Mesothelial cell of epicardium (in vitro differentiated cells): ENCODE measurements at regions not wholly inside any gene's neighbourhood (a gene's known extent, or its start where the extent isn't known, plus 50 kb on each side); places are given as distances from the start of the nearest gene placed in this dataset.

ENCODE experiments used
- DNase-seq, 2 experiments: peaks; one replicate each; pipeline ENCODE4 v3.0.0; 2021; ENCODE audit warnings: low spot score in 2 of 2; ENCODE audit not compliant: unreplicated experiment in 2 of 2
- H3K27ac Mint-ChIP-seq: 2 replicates; pipeline ENCODE4 v1.8.0; 2021; ENCODE audit warnings: mixed read lengths
- H3K27me3 Mint-ChIP-seq: 2 replicates; pipeline ENCODE4 v1.8.0; 2021; ENCODE audit warnings: low read depth, mixed read lengths
- H3K36me3 Mint-ChIP-seq: 2 replicates; pipeline ENCODE4 v1.8.0; 2021; ENCODE audit warnings: mixed read lengths
- H3K4me1 Mint-ChIP-seq: 2 replicates; pipeline ENCODE4 v1.8.0; 2021; ENCODE audit warnings: mixed read lengths
- H3K4me3 Mint-ChIP-seq: 2 replicates; pipeline ENCODE4 v1.8.0; 2021; ENCODE audit warnings: mild to moderate bottlenecking, moderate library complexity, mixed read lengths
- H3K9me3 Mint-ChIP-seq: 2 replicates; pipeline ENCODE4 v1.8.0; 2021; ENCODE audit warnings: mixed read lengths
- CTCF ChIP-seq: fragments of 200-600 bp; sonication (generic); IDR thresholded peaks from one replicate; pipeline ENCODE4 v1.5.0; 2021; ENCODE audit warnings: antibody characterized with exemption; ENCODE audit not compliant: unreplicated experiment

GRCh38 chr13:85709721-85710120 lies 89.5 kb downstream of the SLITRK6 start:
- no peak for DNase-seq
- peaks cover 2% of the 10 kb centered on the region for H3K4me1 Mint-ChIP-seq
- H3K27me3 Mint-ChIP-seq, result no peaks in the 10 kb centered on the region
- H3K9me3 Mint-ChIP-seq, result peaks cover 4% of the 10 kb centered on the region
- no peak overlapping the region for H3K27ac Mint-ChIP-seq
- no peaks in the 10 kb centered on the region for H3K36me3 Mint-ChIP-seq
- H3K4me3 Mint-ChIP-seq, result no peak overlapping the region
- TF ChIP-seq CTCF, result no peak

GRCh38 chr13:85709072-85709471 lies 90.1 kb downstream of the SLITRK6 start:
- no peaks in the 10 kb centered on the region for H3K27me3 Mint-ChIP-seq
- no peak for DNase-seq
- no peak for TF ChIP-seq CTCF
- peaks cover 4% of the 10 kb centered on the region for H3K9me3 Mint-ChIP-seq
- H3K27ac Mint-ChIP-seq, result no peak overlapping the region
- peaks cover 2% of the 10 kb centered on the region for H3K4me1 Mint-ChIP-seq
- H3K4me3 Mint-ChIP-seq, result no peak overlapping the region
- H3K36me3 Mint-ChIP-seq, result no peaks in the 10 kb centered on the region

GRCh38 chr13:85700906-85701305 lies 98.3 kb downstream of the SLITRK6 start:
- Mint-ChIP-seq H3K9me3 (peaks cover 33% of the 10 kb centered on the region), H3K27me3 (no peaks in the 10 kb centered on the region), H3K4me3 (no peak overlapping the region), H3K36me3 (peaks cover 3% of the 10 kb centered on the region), H3K4me1 (peaks cover 2% of the 10 kb centered on the region), H3K27ac (no peak overlapping the region)
- TF ChIP-seq CTCF, result no peak
- no peak for DNase-seq

- DNase-seq, result no peak
- Mint-ChIP-seq H3K36me3 (peaks cover 3% of the 10 kb centered on the region), H3K27ac (no peak overlapping the region), H3K9me3 (peaks cover 33% of the 10 kb centered on the region), H3K4me1 (peaks cover 5% of the 10 kb centered on the region), H3K27me3 (no peaks in the 10 kb centered on the region), H3K4me3 (no peak overlapping the region)
- TF ChIP-seq CTCF, result no peak
Measured at GRCh38 chr13:85698256-85698655, 101.0 kb downstream of the SLITRK6 start.

GRCh38 chr13:85694992-85695391 lies 104.2 kb downstream of the SLITRK6 start:
- H3K4me1 Mint-ChIP-seq, result peaks cover 5% of the 10 kb centered on the region
- H3K27ac Mint-ChIP-seq, result no peak overlapping the region
- no peaks in the 10 kb centered on the region for H3K27me3 Mint-ChIP-seq
- TF ChIP-seq CTCF, result no peak
- no peaks in the 10 kb centered on the region for H3K36me3 Mint-ChIP-seq
- H3K9me3 Mint-ChIP-seq, result peaks cover 29% of the 10 kb centered on the region
- no peak overlapping the region for H3K4me3 Mint-ChIP-seq
- DNase-seq, result no peak

- peaks cover 5% of the 10 kb centered on the region for H3K4me1 Mint-ChIP-seq
- H3K4me3 Mint-ChIP-seq, result no peak overlapping the region
- H3K9me3 Mint-ChIP-seq, result peaks cover 20% of the 10 kb centered on the region
- no peaks in the 10 kb centered on the region for H3K36me3 Mint-ChIP-seq
- H3K27ac Mint-ChIP-seq, result no peak overlapping the region
- no peak for TF ChIP-seq CTCF
- H3K27me3 Mint-ChIP-seq, result no peaks in the 10 kb centered on the region
- no peak for DNase-seq
Measured at GRCh38 chr13:85693889-85694511, 105.2 kb downstream of the SLITRK6 start.
